Posterior vena cava (tissue), 2 donors: ENCODE measurements at regions not wholly inside any gene's neighbourhood (a gene's known extent, or its start where the extent isn't known, plus 50 kb on each side); places are given as distances from the start of the nearest gene placed in this dataset.
"Not testable (repeated sequence)": the region's sequence is repeated elsewhere in the genome, so short reads cannot be mapped to it uniquely, and the experiment has no call there.

Experiments
- DNase-seq: peaks from one replicate; pipeline ENCODE4 v3.0.0-alpha.2; 2020; ENCODE audit warnings: low spot score
- intact Hi-C, 2 donors: fragments of 100-400 bp; cut with DNase I; formaldehyde crosslinking; loops; one replicate each; pipeline versions ENCODE4 v1.14.1 to v1.14.2; 2022 to 2023
- donor health status: DM: yes; HTN: yes; CAD: no.
- donor health status: DM: yes; HTN: yes; CAD: no.

DNA sequence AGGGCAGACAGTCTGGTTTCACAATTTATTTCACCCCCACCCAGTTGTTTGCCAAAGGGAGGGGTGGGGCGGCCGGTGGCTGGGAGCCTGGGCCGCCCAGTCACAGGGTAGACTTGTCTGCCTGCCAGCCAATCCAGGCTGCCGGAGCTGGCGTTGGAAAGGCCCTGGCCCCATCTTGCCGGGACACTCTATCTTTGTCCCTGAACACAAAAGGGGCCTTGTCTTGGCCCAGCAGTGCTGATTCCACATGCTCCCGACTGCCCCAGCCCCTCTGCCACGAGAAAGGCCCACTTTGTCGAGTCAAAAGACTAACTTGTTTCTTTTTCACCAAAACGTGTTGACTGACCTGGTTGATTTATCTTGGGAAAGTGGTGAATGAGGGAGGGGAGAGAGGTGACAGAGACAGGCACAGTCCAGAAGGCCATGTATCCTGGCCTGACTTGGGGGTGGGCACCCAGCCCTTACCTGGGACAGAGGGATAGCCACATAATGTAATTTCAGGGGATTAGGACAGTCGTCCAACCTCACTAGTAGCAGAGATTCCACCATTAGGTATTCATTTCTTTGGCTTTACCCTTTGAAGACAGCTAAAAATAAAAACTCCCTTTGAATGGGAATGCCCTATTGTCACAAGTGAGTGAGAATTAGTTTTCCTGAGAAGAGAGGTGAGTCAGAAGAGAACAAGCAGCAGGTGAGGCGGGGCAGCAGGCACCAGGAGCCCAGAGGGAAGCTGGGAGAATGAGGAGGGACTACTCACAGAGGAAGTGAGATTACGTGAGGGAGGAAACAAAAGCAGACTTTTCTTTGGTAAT is 67.0 kb upstream of the SIRPA start:
- intact Hi-C loops = no loop called here

DNA sequence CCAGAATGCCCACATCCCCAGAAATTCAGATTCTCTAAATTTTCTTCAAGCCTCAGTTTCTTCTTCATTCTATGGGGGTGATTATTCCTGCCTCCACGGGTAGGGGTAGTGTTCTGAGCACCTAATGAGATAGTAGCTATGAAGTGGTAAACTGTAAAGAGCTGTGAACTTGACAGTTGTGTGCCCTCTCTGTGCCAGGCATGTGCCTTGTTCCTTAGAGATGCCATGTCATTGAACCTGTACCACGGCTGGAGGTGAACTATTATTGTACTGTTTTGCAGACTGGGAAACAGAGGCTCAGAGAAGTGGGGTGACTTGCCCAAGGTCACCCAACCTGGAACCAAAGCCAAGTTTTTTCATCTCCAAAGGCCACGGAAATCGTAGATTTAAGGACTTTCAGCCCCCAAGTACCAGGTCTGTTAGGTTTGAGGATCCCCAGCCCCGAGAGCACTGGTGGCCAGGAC is 67.7 kb upstream of the SIRPA start:
- intact Hi-C loops = no loop called here
- no peak for DNase-seq

More for the DNA sequence above, 67.0 kb upstream of the SIRPA start:
- DNase-seq = no peak

DNA sequence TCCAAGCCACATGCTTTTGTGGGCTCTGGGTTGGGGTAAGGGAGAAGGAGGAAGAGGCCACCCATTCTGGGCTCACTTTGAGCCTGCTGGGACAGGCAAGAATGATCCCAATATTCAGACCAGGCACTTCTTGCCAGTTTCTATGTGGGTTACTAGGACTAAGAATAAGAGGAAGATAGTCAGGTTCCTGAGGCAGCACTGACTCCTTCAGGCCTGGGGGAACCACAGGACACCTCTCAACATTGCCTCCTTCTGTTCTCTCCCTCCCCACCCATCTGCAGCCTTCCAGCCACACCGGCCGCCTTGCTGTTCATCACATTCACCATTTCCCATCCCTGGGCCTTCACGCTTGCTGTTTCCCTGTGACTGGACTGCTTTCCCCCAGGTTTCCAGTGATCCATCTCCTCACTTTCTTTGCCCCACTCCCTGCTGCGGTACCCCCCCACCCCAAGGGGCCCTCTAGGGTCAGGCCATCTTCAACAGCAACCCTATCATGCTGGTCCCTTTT is 69.2 kb upstream of the SIRPA start:
- DNase-seq = peak; percentile 11
- intact Hi-C loops = no loop called here

DNA sequence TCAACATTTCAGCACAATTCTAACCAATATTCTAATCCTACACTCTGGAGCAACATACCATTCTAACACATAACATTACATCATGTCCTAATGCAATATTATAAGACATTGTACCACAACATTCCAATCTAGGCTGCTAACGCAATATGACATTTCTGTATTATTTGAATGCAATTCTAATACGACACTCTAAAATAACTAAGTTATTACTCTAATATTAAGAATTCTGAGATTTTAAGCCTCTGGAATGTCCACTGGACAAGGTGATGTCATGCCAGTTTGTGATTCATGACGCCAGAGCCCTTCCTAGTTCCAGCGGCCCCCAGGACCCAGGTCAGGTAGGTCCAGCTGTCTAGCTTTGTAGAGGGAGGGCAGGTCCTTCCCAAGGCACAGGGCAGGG is 69.7 kb upstream of the SIRPA start:
- intact Hi-C loops = no loop called here
- no peak for DNase-seq

GRCh38 chr20:1824834-1825233 is 70.4 kb upstream of the SIRPA start:
- no peak for DNase-seq
- intact Hi-C loops = no loop called here

DNA sequence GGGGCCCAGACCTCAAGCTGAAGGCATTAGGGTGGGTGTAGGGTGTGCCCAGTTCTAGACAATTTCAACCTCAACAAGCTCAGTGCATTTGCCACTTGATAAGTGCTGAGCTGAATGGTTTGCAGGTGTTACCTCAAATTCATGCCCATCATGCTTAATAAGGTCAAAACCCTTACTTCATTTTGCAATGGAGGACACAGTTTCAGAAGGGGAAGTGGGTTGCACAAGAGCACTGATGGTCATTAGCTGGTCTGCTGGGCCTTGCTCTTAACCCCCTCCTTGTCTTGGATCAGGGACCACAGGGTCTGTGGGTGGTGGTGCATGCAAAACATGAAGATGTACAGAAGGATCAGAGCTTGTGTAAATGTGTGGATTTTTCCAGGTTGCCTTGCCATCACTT is 71.0 kb upstream of the SIRPA start:
- intact Hi-C loops = no loop called here
- no peak for DNase-seq

DNA sequence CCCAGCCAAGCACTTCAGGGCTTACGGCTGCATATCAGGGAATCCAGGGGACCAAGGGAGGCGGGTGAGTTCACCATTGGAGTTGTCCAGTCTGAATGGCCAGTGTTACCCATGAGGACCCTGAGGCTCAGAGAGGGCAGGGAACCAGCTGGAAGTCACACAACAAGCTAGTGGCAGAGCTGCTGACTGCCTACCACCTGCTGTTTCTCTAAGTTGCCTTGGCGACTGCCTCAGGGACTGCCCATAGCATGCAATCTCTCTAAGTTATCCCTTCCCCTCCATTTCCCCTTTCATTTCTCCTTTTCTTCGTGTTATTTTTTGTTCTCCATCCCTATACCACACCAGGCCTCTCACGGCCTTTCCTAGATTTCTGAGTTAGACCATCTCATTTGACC is 71.8 kb upstream of the SIRPA start:
- intact Hi-C loops = no loop called here
- no peak for DNase-seq

- no peak for DNase-seq
- intact Hi-C loops = no loop called here
Observed at GRCh38 chr20:1822564-1823449, 72.4 kb upstream of the SIRPA start.

DNA sequence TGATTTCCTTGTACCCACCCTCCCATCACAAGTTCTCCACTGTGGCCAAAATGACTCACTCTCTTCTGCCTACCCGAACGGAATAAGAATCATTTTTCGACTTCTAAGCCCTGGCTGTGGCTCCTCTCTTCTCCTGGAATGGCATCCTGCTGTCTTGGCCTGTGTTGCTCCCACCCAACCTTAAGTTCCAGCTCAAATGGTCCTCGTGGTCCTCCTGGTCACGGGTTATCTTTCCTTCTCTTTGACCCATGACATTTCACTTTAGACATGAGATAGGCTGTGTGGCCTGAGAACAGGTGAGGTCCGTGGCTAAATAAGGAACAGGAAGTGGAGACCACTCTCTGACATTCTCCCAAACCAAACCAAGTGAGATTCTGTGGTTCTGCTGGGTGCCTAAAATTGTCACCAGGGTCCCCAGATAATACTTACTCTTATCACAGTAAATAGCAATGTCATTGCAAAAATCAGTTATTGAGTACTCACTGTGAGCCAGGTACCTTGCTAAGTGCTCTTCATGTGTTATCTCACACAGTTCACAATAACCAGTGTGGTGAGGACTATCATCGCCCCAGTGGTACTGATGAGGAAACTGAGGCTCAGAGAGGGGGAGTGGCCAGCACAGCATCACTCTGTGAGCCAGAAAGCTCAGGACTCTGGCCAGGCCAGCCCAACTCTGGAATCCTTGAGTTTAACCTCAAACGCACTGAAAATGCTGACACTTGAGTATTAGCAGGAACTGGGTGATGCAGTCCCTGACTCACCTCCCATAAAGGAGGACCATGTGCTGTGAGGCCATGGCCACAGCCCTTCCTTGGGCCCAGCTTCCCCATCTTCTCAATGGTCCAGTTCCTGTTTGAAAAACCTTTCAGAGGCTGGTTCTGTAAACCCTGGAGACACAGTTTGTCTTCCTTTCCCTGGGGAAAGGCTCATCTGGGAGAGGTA is 74.8 kb upstream of the SIRPA start:
- no peak for DNase-seq
- intact Hi-C loops = no loop called here

GRCh38 chr20:1819311-1820137 is 75.7 kb upstream of the SIRPA start:
- DNase-seq = no peak
- intact Hi-C loops = no loop called here

GRCh38 chr20:1818895-1819294 is 76.3 kb upstream of the SIRPA start:
- intact Hi-C loops = no loop called here
- no peak for DNase-seq

- DNase-seq = no peak
- intact Hi-C loops = no loop called here
Observed at GRCh38 chr20:1818247-1818840, 76.9 kb upstream of the SIRPA start.

DNA sequence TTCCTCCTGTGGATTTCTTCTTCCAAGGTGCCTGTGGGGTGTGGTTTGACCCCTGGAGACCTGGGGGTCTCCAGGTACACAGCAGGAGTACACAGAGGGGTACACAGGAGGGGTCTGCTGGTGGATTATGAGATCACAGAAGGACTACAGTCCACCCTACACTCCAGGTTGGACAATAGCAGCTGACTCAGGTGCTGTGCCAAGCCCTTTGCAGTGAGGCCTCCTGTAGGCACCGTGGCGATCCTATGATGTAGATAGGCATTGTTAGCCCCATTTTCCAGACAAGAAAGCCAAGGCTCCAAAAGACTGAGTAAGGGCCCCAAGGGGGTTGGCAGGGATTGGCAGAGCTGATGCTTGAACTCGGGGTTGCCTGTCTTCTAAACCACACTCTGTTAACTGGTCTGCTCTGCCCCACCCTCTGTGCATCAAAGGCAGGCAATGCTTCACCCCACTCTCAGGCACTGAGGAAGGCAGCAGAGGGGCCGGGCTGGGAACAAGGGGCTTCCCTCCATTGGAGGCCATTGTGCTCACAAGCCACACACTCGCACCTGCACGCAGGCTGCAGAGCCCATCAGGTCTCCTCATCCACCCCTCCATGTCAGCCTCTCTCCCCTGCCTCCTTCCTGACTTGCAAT is 77.5 kb upstream of the SIRPA start:
- intact Hi-C loops = no loop called here
- no peak for DNase-seq

- intact Hi-C loops = no loop called here
- DNase-seq = no peak
Observed at GRCh38 chr20:1816384-1817381, 78.5 kb upstream of the SIRPA start.

DNA sequence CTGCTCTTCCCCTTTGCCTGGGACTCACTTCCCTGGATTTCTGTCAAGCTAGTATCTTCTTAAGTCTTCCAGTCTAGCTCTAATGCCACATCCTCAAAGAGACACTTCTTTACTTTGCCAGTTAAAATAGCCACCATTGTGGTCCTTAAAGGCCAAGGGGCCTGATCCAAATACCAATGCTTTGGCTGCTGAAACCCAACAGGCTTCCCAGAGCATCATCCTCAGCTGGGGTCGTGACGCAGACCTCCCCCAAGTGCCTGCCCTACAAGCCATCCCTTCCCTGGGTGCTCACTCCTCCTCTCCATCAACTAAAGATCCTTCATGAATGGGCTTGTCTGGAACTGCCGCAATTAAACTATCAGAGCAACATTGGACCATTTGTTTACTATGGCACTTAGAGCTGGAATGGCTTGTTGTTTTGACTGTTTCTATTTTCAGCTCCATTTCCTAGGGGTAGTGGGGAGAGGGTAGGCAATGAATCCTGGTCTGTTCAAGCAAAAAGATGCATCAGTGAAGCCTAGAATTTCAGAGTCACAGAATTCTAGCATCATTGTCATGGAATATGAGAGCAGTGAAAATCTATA is 79.6 kb upstream of the SIRPA start:
- no peak for DNase-seq
- intact Hi-C loops = no loop called here

- DNase-seq, intact Hi-C loops: not testable (repeated sequence)
Observed at GRCh38 chr20:1814861-1815260, 80.3 kb upstream of the SIRPA start.
